NCI-H128 (cell line): ENCODE measurements at regions not wholly inside any gene's neighbourhood (a gene's known extent, or its start where the extent isn't known, plus 50 kb on each side); places are given as distances from the start of the nearest gene placed in this dataset.

ENCODE experiments used
- DNase-seq: peaks from one replicate; lab custom pipeline; 2025; ENCODE audit not compliant: unreplicated experiment; lab: John Stamatoyannopoulos, UW

DNA sequence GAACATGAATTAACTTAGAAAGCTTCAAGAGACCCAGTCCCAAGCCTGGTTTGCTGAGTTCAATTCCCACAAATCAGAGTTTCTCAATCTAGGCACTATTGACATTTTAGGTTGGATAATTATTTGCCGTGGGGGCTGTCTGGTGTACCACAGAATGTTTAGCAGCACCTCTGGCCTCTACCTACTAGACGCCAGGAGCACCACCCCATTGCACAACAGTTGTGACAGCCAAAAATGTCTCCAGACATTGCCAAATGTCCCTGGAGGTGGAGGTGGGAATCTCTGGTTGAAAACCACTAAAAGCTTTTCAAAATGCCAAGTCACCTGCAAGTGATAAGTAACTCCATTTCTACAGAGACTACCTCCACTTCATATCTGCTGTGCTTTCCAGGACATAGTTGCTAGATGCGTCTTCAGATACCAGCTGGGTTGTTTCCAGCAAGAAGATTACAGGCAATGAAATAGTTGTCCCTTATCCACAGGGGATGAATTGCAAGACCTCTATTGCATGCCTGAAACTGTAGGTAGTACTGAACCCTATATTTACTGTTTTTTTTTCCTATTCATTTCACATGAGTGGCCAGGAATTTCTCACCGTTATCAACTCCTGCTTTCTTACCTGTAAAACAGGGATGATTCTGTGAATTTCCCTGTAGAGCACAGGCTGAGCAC is 554.3 kb downstream of the ZEB2 start:
- no peak for DNase-seq

DNA sequence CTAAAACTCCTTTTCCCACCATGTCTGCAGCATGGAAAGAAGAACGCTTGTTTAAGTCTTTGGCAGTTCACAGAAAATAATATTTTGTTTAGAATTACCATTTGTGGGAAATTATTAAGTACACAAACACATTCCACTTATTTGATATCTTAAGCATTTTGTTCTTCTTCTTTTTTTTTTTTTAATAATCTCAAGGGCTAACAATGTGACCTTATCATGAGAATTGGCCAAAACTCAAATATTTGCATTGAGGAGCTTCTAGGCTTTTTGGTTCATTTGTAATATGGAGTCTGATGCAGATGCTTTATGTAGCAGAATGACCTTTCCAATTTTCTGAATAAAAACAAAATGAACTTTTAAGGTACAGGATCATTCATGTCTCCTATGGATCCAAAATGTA is 555.0 kb downstream of the ZEB2 start:
- no peak for DNase-seq

DNA sequence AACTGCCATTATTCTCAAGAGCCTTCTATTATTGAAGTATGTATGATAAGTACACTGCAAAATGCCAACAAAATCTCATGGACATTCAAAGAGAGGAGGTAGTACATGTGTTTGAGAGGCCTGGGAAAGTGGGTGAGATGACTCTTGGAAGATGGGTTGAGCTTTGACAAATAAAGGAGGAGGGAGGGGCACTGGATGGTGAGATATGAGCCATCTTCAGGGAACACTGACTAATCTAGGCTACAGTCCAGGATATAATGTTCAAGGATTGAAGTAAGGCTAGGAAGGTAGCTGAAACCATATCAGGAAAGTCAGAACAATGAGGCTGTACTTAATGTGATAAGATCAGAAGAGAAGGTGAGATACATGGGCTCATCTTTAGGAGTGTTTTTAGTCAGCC is 559.7 kb downstream of the ZEB2 start:
- no peak for DNase-seq

DNA sequence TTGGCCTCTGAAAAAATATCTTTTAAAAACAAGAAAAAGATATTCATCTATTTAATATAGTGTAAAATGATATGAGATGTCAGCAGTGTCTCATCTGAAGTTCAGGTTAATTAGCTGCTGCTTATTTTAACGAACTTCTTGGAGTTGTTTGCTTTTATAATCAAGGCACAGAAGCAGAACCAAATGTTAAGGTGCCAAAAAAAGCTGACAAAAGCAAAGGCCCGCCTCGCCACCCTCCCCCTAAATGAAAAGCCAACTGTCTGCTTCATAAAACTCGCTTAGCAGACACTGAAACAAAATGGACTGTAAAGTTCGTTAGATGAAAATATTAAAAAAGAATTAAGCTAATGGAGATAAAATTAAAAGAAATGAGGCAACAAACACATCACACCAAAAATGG is 562.6 kb downstream of the ZEB2 start:
- no peak for DNase-seq

DNA sequence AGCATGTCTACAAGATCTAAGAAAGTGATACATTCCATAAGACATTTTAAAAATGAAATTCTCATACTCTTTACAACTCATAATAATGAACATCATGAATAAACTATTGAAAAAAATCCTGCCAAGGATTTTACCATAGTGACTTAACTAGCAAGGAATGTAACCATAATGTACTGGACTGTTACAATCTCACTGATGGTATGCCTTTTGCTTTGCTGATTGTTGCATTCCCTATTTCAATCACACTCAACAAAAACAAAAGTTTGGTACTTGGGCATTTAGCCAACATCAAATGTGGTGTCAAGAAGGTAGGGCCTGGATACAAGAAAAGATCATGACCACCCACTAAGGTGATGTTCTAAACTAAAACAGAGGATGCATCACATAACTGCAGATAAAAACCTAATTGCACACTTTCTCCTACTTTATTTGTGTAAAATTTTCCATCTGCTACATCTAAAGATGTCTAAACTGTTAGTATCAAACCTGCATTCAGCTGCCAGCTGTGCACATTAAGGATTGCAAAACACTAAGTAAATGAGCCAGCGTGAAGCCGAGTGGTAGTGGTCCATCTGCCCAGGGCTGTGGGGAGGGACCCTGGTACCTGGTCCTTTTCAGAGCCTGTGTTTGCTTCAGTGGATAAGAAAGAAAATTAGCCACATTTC is 564.4 kb downstream of the ZEB2 start:
- DNase-seq: no peak

DNA sequence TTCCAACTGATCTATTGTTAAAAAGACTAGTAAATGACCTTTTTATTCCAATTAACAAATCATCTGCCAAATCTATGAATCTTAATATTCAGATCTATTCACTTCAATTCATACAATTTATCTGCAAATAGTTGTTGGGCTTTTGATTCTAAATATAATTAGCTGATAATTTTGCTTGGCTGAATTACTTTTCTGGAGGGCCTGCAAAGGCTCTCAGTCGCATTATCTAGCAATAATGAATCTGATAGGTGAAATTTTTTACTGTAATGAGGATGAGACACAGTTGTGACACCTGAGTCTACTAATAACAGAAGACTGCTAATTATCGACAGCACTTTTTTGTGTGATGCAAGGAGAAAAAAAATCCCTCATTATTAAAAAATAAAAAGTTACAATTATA is 565.1 kb downstream of the ZEB2 start:
- no peak for DNase-seq

DNA sequence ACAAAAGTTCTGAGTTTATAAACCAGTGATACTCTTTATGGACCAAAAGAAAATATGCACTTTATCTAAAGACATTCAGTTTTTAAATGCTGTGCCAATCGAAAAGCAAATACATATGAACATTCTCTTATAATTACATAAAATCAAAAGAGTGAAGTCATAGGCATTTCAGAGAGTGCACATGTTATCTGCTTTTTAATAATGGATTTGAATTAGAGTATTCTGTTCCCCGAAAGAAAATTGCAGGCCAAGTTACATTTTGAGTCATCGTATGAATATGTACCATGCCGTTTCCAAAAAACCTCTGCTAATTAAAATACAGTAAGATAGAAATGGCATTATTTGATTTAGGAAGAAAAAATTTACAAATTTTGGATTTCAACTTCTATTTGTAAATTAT is 565.7 kb downstream of the ZEB2 start:
- DNase-seq: no peak

DNA sequence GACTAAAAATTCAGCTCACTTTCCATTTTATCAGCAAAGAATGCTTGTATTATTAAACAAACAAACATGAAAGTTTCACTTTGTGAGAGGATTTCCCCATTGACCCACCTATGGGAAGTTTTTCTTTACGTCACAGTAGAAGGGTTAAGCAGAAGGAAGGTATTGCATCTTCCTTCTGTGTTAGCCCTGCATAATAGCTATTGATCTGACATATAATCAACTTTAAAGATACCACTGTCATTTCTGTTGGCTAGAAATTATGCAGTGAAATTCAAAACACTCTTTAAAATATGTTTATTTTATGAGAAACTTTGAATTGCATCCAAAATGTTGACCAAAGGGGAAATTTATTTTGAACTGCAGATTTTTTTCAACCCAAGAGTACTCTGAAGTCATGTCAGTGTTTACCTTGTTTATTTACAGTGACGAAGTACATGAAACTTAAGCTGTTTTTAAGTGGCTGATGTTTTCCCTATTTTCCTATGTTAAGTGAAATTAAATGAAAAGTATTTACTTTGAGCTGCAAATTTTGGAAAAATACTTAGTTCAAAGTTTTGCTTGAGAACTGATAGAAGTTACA is 566.4 kb downstream of the ZEB2 start:
- no peak for DNase-seq

DNA sequence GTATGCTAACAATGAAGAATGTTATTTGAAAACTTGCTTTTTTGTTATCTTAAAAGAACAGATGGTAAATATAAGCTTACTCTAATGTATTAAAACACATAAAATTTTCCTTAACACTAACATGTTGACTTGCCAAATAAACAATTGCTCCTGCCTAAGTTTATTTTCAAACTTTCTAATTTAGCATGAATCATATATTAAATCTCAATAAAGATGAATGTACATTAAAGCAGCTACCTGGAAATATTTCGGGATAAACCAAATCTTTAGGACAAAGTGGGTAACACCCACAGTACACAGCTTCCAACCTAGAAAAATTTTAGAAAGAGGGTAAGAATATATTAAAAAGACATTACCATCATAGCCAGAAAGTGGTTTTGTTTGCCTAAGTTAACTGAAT is 567.4 kb downstream of the ZEB2 start:
- DNase-seq: no peak

DNA sequence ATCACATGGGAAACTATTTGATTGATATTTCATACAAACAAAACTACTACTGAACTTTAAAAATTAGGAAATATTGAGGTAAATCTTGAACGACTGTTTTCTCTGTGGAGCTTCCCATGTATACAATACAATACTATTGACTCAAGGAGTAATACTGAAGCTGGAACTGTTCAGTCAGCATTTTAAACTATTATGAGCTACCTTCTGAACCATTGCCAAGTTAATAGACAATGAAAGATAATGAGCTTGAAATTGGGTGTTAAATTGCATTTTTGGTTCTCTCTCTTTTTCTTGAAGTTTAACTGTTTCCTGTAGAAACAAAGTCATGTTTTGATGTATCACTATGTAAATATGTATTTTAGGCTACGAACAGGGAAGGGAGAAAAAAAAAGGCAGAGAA is 569.2 kb downstream of the ZEB2 start:
- DNase-seq: no peak

DNA sequence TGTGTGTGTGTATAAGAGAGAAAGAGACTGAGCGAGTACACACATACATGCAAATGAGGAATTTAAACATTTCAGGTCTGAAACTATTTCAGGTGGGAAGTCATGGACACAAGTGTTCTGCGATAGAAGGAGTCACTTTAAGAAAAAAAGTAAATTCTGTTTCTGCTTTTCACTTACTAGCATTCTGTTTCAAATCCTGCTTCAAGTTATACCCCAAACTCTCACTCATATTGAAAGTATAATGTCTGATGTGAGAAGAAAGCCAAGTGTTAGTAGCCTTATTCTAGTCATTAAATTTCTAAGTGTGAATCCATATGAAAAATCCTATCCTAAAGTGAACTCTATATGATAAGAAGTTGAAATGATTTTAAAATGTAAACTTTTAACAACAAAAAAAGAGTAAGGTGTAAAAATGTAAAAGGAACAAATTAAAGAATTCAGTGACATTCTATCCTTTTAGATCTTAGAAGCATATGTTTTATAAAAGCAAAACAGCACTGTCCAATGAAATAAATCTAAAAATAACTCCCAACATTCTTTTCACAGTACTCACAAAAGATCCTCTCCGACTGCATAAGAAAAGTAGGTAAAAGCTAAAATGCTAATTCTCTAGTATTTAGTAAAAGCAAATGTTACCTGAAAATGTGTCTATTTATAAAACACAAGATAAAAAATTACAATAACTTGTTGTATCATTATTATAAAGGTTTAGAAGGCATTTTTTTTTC is 570.6 kb downstream of the ZEB2 start:
- DNase-seq: no peak

DNA sequence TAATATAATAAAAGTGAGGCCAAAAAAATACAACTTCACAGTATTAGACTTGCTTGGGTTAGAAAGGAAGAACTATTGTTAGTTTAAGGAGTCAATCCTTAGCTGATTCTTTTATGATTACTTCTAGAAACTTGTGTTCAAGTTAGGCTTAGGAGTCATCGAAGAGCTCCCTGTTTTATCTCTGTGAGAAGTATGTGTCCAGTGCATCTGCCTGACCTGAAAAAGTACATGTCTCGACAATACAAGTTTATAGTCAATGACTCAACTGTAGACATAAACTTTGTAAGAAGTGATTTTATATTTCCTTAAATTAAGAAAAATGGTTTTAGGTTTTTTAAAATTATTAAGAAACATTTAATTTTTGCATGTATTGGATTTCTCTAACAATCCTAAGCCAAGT is 571.2 kb downstream of the ZEB2 start:
- DNase-seq: no peak

DNA sequence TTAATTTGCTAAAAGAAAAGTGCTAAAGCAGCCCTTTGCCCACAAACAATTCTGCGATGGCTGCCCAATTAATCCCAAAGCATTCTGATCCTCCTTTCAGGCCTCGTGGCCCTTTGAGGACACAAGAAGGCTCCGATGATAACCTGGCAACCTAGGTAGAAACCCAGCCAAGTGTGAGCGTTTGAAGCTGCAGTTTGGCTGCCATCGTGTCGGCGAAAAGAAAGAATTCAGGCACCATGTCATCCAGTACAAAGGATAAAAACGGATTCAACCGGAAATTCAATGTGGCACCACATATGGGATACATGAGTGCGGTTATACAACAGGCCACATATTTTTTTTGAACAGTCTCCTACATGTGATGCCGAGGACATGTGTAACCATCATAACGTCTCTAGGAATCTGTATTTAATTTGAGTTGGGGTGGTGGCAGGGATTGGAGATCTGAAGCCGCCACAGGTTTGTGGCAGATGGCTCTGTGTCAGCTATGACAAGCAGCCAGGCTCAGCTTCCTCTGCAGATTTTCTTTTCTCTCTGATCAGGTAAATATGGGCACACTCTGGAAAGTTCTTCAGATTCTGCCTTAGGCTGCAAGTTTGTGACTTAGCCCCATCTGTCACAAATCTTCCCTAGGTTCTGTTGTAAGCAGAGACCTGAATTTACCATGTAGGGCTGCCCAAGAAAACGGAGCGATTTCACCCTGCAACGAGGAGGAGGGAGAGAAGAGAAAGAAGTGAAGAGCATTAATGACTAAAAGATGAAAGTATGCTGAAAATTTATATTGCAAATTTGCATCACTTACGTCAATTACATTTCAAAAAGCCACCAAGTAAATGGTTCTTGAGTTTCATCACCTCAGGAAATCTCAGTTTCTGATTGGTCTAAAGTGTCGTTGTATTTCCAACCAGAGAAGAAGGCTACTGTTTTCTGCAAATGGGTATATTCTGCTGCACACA is 573.2 kb downstream of the ZEB2 start:
- DNase-seq: no peak

DNA sequence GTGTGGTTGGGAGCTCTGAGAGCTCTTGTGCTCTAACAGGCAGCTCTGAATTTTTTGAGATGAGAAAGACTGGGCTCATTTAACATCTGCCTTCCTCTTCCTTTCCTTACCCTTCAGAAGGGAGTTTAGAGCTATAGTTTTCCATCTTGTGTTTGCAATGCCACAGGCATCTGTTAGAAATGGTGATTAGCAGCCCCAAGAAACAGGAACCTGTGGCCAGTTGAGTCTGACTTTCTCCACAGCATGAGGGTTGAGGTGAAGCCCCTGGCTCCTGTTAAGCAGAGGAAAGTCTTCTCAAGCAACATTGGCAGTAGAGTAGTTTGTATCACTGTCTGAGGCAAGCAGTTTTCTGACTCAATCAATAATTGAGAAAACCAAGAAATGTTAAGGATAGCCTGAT is 577.4 kb downstream of the ZEB2 start:
- no peak for DNase-seq

DNA sequence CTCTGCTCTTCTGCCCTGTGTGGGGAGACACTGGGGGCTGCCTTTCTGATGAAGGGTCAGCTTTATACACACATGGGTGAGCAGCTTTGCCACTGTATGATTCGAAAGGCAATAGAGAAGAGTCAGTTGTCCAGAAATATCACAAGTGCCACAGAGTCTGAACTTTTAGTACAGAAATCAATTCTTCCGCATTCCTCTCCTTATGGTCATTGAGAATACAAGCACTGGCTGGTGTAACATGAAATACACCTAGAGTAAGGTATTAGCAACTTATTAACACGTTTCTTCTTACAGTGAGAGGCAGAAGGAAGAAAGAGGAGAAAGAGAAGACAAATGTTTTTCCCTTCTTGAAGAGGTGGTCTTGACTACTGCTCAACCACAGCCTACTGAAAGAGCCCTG is 579.2 kb downstream of the ZEB2 start:
- DNase-seq: no peak

DNA sequence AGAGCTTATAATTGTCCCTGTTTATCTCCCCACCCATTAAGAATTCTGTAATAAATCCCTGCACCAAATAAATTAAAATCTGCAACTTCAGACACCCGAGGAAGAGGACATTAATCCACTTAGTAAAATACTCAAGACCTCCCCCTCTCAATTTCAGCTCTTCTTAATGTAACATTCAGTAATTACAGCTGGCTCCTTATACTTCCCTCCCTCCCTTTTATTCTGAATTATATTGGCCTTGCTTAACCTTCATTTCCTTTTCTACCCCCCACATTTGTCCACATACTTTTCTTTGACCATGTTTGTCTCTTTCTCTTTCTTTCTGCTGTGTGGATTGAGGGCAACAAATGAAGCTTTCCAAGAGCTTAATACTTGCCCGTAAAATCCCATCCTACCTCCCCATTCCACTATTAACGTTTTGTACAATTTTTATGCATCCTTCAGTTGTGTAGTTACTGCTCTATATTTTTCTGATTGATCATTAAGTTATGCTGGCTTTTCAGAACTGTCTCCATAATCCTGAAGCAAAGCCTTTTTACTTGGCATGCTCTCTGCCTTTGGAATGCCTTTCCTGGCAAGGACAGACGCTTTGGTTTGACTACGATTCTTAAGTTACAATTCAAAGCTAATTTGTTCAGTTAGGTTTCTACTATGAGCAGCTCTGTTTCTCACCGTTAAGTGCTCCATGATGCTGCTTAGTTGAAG is 580.1 kb downstream of the ZEB2 start:
- no peak for DNase-seq

DNA sequence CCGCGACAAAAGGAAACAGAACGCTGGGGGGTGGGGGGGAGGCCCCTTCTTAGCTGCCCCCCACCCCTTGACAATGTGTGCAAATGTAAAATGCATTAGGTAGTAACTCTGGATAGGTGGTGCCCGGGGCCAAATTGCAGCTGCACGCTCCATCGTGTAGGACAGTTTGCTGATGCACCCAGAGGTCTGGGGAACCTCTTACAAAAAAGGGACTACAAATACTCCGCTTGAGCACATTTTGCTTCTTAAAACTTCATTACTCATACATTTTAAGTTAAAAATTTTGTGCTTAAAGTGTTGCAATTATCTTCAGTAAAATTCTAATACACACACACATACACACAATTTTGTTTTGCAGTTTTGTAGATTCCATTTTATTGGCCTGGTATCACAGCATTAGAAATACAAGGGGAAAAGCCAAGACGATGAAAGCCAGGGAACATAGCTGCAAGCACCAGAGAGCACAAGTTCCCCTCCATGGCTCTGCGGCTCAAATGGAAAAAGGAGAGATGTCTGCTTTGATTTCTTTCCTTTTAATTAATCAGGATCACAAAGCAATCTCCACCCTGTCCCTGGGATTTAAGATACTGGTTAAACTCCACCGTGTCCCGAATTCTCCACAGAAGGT is 582.1 kb downstream of the ZEB2 start:
- no peak for DNase-seq

DNA sequence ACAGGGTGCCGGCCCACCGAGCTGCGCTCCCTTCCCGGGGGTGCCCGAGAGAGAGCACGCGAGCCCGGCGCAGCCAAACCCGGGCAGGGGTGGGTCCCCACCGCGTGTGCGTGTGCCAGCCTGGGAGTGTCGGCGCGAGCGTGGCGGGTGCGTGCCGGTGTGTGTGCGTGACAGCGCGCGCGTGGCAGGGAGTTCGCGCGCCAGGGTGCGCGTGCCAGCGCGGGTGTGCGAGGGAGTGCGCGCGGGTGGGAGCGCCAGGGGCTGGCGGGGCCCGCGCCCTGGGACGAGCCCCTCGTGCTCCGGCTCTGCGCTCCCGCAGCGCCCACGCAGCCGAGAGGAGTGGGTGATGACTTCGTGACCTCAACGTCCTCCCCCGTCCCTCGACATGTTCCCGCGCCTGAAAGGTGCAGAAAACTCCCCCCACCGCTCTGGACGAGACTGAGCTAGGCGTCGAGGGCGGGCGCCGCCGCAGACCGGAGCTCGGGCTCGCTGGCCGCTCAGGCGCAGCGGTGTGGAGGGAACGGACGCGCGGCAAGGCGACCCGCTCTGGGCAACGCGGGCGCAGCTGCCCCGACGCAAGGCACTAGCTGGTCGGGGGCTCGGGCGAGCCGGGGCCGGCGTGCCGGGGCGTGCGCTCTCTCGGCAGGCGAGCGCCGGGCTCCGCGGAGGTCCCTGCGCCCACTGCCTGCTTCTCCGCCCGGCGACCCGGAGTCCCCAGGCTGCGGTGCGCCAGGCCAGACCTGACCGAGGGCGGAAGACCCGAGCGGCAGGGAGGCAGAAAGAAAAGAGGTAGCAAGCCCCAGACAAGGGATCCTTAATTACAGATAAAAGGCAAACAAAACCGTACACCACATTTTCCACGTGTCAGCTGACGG is 582.8 kb downstream of the ZEB2 start:
- DNase-seq: no peak

DNA sequence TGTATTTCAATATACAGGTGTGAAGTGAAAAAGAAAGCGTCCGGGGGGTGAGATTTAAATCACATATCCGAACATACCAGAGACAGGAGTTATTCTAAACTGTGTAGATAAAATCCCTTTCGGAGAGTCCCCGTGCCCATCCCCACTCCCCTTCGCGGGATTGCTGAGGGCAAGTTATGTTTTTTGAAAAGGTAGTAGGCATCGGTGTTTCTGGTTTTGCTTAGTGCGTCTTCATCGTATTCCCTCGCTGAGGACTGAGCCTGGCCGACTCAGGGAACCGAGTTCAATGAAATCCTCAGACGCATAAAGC is 583.4 kb downstream of the ZEB2 start:
- DNase-seq: no peak
